GM23338 (cell line): ENCODE measurements at regions not wholly inside any gene's neighbourhood (a gene's known extent, or its start where the extent isn't known, plus 50 kb on each side); places are given as distances from the start of the nearest gene placed in this dataset.

Experiments
- ATAC-seq: fragments of 200-7000 bp; cut with Tn5 transposase; 3 replicates; pipeline ENCODE4 v1.9.1; 2020
- DNase-seq: peaks from one replicate; pipeline ENCODE4 v3.0.0-alpha.2; 2015; ENCODE audit warnings: low spot score
- H2AFZ ChIP-seq: fragments of 200-600 bp; sonication (generic); 2 replicates; pipeline ENCODE4 v1.8.0; 2016; ENCODE audit warnings: antibody characterized with exemption, mild to moderate bottlenecking, moderate library complexity
- H3F3A ChIP-seq: fragments of 200-600 bp; sonication (generic); replicated peaks from 2 replicates; pipeline ENCODE4 v1.8.0; 2017; ENCODE audit warnings: antibody characterized with exemption, mixed run types, low read depth
- H3K27ac ChIP-seq: fragments of 200-600 bp; sonication (generic); 2 replicates; pipeline ENCODE4 v1.6.1; 2016; ENCODE audit warnings: low read depth
- H3K27me3 ChIP-seq: fragments of 200-600 bp; sonication (generic); 2 replicates; pipeline ENCODE4 v1.8.0; 2016; ENCODE audit warnings: mild to moderate bottlenecking, mixed run types, moderate library complexity; ENCODE audit not compliant: insufficient read depth
- H3K36me3 ChIP-seq: fragments of 200-600 bp; sonication (generic); 2 replicates; pipeline ENCODE4 v1.8.0; 2016; ENCODE audit warnings: mild to moderate bottlenecking; ENCODE audit not compliant: insufficient read depth
- H3K4me1 ChIP-seq: fragments of 200-600 bp; sonication (generic); 2 replicates; pipeline ENCODE4 v1.8.0; 2016; ENCODE audit warnings: mild to moderate bottlenecking, moderate library complexity; ENCODE audit not compliant: insufficient read depth
- H3K4me2 ChIP-seq: fragments of 200-600 bp; sonication (generic); 2 replicates; pipeline ENCODE4 v1.7.1; 2017; ENCODE audit warnings: mixed run types
- H3K4me3 ChIP-seq: fragments of 200-600 bp; sonication (generic); 2 replicates; pipeline ENCODE4 v1.6.1; 2016; ENCODE audit warnings: mixed run types
- H3K79me2 ChIP-seq: fragments of 200-600 bp; sonication (generic); replicated peaks from 2 replicates; pipeline ENCODE4 v1.8.0; 2017; ENCODE audit warnings: mild to moderate bottlenecking; ENCODE audit not compliant: insufficient read depth
- H3K9me2 ChIP-seq: fragments of 200-600 bp; sonication (generic); 2 replicates; pipeline ENCODE4 v1.8.0; 2017; ENCODE audit not compliant: insufficient read depth
- H4K20me1 ChIP-seq: fragments of 200-600 bp; sonication (generic); replicated peaks from 2 replicates; pipeline ENCODE4 v1.8.0; 2017; ENCODE audit warnings: mild to moderate bottlenecking; ENCODE audit not compliant: insufficient read depth
- H3K27ac Mint-ChIP-seq: 2 replicates; pipeline ENCODE4 v1.8.0; 2020; ENCODE audit warnings: inconsistent platforms, mild to moderate bottlenecking, moderate library complexity, mixed read lengths
- H3K27me3 Mint-ChIP-seq: 3 replicates; pipeline ENCODE4 v1.8.0; 2022; ENCODE audit warnings: low read depth, mild to moderate bottlenecking, moderate library complexity, mixed read lengths, inconsistent platforms; ENCODE audit not compliant: insufficient read depth, poor library complexity
- H3K36me3 Mint-ChIP-seq: 3 replicates; pipeline ENCODE4 v1.8.0; 2021; ENCODE audit warnings: low read depth, mild to moderate bottlenecking, inconsistent platforms, moderate library complexity, mixed read lengths
- H3K4me1 Mint-ChIP-seq: 3 replicates; pipeline ENCODE4 v1.8.0; 2020; ENCODE audit warnings: mild to moderate bottlenecking, inconsistent platforms, mixed read lengths
- H3K4me3 Mint-ChIP-seq: 3 replicates; pipeline ENCODE4 v1.8.0; 2021; ENCODE audit warnings: moderate library complexity, mild to moderate bottlenecking, inconsistent platforms, mixed read lengths
- H3K9me3 Mint-ChIP-seq: 3 replicates; pipeline ENCODE4 v1.8.0; 2020; ENCODE audit warnings: moderate library complexity, mild to moderate bottlenecking, inconsistent platforms, mixed read lengths
- CREB1 ChIP-seq: fragments of 250-450 bp; sonication (Bioruptor Pico); IDR thresholded peaks from 2 replicates; pipeline ENCODE4 v1.5.0; 2020; ENCODE audit warnings: low read depth, mild to moderate bottlenecking, moderate library complexity
- JUNB ChIP-seq: IDR thresholded peaks from one replicate; pipeline ENCODE4 v1.6.1; 2016; ENCODE audit warnings: antibody characterized with exemption; ENCODE audit not compliant: unreplicated experiment
- NANOG ChIP-seq: IDR thresholded peaks from 2 replicates; pipeline ENCODE4 v1.6.1; 2016; ENCODE audit warnings: antibody characterized with exemption, borderline replicate concordance
- STAT1 ChIP-seq: IDR thresholded peaks from one replicate; pipeline ENCODE4 v1.6.1; 2016; ENCODE audit warnings: antibody characterized with exemption; ENCODE audit not compliant: unreplicated experiment
- ZNF114 ChIP-seq: fragments of 250-450 bp; sonication (Bioruptor Pico); IDR thresholded peaks from 2 replicates; pipeline ENCODE4 v1.5.0; 2020; ENCODE audit warnings: mild to moderate bottlenecking, moderate library complexity
- TF ChIP-seq, protein P1 (sequence below): IDR thresholded peaks from one replicate; pipeline ENCODE4 v1.6.1; 2018; ENCODE audit warnings: antibody characterized with exemption; ENCODE audit not compliant: unreplicated experiment
- TF ChIP-seq, protein P2 (sequence below): fragments of 250-450 bp; sonication (Bioruptor Pico); IDR thresholded peaks from 2 replicates; pipeline ENCODE4 v1.5.0; 2020; ENCODE audit warnings: mild to moderate bottlenecking, moderate library complexity
- TF ChIP-seq, protein P3 (sequence below), 2 experiments: fragments of 200-600 bp in 1 of 2; sonication (generic) in 1 of 2; conservative IDR thresholded peaks; 2 replicates each; pipeline versions ENCODE4 v1.5.1 to v1.6.1; 2016 to 2017; ENCODE audit warnings: antibody characterized with exemption in 2 of 2, low read depth in 2 of 2, mild to moderate bottlenecking in 2 of 2, moderate library complexity in 1 of 2

GRCh38 chr11:88404932-88405710 lies 67.6 kb upstream of the CTSC start (continued):
- TF ChIP-seq, protein P1, sequence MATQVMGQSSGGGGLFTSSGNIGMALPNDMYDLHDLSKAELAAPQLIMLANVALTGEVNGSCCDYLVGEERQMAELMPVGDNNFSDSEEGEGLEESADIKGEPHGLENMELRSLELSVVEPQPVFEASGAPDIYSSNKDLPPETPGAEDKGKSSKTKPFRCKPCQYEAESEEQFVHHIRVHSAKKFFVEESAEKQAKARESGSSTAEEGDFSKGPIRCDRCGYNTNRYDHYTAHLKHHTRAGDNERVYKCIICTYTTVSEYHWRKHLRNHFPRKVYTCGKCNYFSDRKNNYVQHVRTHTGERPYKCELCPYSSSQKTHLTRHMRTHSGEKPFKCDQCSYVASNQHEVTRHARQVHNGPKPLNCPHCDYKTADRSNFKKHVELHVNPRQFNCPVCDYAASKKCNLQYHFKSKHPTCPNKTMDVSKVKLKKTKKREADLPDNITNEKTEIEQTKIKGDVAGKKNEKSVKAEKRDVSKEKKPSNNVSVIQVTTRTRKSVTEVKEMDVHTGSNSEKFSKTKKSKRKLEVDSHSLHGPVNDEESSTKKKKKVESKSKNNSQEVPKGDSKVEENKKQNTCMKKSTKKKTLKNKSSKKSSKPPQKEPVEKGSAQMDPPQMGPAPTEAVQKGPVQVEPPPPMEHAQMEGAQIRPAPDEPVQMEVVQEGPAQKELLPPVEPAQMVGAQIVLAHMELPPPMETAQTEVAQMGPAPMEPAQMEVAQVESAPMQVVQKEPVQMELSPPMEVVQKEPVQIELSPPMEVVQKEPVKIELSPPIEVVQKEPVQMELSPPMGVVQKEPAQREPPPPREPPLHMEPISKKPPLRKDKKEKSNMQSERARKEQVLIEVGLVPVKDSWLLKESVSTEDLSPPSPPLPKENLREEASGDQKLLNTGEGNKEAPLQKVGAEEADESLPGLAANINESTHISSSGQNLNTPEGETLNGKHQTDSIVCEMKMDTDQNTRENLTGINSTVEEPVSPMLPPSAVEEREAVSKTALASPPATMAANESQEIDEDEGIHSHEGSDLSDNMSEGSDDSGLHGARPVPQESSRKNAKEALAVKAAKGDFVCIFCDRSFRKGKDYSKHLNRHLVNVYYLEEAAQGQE: no peak

DNA sequence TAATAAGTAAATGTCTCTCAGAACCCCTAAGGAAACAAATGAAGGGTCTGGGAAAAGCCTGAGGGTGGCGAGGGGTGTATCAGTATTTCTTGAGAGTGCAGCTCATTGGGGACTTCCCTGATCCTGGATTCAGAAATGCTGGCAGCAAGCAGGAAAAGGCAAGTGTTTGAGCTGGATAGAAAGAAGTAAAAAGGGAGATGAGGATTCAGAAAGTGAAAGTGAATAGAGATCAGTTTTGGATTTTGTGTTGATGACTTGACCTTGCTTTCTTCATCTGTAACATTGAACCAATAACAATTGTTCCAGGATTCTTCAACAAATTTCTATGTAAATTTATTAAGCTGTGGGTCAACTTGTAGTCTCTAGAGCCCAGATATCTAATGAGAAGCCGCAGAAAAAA lies 66.9 kb upstream of the CTSC start:
- H3K36me3 ChIP-seq: no peaks in the 10 kb centered on the region
- Mint-ChIP-seq H3K27ac (no peak overlapping the region), H3K4me3 (no peak overlapping the region), H3K27me3 (no peaks in the 10 kb centered on the region), H3K9me3 (no peaks in the 10 kb centered on the region), H3K36me3 (no peaks in the 10 kb centered on the region), H3K4me1 (peaks cover 10% of the 10 kb centered on the region; the same call in 2 of the 3 replicates)
- no peak overlapping the region for H3K4me2 ChIP-seq
- H3K9me2 ChIP-seq: 0 out of 2 replicates have a peak, but pooled peaks cover 6% of the 10 kb centered on the region
- H4K20me1 ChIP-seq: no peaks in the 10 kb centered on the region
- ATAC-seq (no peak), DNase-seq (no peak)
- no peaks in the 10 kb centered on the region for H3K4me1 ChIP-seq
- no peaks in the 10 kb centered on the region for H3F3A ChIP-seq
- no peaks in the 10 kb centered on the region for H3K79me2 ChIP-seq
- no peaks in the 10 kb centered on the region for H3K27me3 ChIP-seq
- no peak overlapping the region for H3K27ac ChIP-seq
- H3K4me3 ChIP-seq: no peak overlapping the region
- H2AFZ ChIP-seq: no peak overlapping the region
- TF ChIP-seq, protein P2, sequence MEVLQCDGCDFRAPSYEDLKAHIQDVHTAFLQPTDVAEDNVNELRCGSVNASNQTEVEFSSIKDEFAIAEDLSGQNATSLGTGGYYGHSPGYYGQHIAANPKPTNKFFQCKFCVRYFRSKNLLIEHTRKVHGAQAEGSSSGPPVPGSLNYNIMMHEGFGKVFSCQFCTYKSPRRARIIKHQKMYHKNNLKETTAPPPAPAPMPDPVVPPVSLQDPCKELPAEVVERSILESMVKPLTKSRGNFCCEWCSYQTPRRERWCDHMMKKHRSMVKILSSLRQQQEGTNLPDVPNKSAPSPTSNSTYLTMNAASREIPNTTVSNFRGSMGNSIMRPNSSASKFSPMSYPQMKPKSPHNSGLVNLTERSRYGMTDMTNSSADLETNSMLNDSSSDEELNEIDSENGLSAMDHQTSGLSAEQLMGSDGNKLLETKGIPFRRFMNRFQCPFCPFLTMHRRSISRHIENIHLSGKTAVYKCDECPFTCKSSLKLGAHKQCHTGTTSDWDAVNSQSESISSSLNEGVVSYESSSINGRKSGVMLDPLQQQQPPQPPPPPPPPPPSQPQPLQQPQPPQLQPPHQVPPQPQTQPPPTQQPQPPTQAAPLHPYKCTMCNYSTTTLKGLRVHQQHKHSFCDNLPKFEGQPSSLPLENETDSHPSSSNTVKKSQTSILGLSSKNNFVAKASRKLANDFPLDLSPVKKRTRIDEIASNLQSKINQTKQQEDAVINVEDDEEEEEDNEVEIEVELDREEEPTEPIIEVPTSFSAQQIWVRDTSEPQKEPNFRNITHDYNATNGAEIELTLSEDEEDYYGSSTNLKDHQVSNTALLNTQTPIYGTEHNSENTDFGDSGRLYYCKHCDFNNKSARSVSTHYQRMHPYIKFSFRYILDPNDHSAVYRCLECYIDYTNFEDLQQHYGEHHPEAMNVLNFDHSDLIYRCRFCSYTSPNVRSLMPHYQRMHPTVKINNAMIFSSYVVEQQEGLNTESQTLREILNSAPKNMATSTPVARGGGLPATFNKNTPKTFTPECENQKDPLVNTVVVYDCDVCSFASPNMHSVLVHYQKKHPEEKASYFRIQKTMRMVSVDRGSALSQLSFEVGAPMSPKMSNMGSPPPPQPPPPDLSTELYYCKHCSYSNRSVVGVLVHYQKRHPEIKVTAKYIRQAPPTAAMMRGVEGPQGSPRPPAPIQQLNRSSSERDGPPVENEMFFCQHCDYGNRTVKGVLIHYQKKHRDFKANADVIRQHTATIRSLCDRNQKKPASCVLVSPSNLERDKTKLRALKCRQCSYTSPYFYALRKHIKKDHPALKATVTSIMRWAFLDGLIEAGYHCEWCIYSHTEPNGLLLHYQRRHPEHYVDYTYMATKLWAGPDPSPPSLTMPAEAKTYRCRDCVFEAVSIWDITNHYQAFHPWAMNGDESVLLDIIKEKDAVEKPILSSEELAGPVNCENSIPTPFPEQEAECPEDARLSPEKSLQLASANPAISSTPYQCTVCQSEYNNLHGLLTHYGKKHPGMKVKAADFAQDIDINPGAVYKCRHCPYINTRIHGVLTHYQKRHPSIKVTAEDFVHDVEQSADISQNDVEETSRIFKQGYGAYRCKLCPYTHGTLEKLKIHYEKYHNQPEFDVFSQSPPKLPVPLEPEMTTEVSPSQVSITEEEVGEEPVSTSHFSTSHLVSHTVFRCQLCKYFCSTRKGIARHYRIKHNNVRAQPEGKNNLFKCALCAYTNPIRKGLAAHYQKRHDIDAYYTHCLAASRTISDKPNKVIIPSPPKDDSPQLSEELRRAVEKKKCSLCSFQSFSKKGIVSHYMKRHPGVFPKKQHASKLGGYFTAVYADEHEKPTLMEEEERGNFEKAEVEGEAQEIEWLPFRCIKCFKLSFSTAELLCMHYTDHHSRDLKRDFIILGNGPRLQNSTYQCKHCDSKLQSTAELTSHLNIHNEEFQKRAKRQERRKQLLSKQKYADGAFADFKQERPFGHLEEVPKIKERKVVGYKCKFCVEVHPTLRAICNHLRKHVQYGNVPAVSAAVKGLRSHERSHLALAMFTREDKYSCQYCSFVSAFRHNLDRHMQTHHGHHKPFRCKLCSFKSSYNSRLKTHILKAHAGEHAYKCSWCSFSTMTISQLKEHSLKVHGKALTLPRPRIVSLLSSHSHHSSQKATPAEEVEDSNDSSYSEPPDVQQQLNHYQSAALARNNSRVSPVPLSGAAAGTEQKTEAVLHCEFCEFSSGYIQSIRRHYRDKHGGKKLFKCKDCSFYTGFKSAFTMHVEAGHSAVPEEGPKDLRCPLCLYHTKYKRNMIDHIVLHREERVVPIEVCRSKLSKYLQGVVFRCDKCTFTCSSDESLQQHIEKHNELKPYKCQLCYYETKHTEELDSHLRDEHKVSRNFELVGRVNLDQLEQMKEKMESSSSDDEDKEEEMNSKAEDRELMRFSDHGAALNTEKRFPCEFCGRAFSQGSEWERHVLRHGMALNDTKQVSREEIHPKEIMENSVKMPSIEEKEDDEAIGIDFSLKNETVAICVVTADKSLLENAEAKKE (CRISPR knock-in tag): no peak
- no peak for TF ChIP-seq STAT1
- TF ChIP-seq ZNF114 (CRISPR knock-in tag): no peak
- no peak for TF ChIP-seq JUNB
- TF ChIP-seq, protein P3, sequence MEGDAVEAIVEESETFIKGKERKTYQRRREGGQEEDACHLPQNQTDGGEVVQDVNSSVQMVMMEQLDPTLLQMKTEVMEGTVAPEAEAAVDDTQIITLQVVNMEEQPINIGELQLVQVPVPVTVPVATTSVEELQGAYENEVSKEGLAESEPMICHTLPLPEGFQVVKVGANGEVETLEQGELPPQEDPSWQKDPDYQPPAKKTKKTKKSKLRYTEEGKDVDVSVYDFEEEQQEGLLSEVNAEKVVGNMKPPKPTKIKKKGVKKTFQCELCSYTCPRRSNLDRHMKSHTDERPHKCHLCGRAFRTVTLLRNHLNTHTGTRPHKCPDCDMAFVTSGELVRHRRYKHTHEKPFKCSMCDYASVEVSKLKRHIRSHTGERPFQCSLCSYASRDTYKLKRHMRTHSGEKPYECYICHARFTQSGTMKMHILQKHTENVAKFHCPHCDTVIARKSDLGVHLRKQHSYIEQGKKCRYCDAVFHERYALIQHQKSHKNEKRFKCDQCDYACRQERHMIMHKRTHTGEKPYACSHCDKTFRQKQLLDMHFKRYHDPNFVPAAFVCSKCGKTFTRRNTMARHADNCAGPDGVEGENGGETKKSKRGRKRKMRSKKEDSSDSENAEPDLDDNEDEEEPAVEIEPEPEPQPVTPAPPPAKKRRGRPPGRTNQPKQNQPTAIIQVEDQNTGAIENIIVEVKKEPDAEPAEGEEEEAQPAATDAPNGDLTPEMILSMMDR (conservative IDR thresholded peaks at IDR 0.05; ENCODE audit: low read depth in 2 of 2): no peak
- no peak for TF ChIP-seq CREB1 (CRISPR knock-in tag)
- TF ChIP-seq NANOG: no peak
- TF ChIP-seq, protein P1: no peak
